Panc1 (cell line): ENCODE measurements at regions not wholly inside any gene's neighbourhood (a gene's known extent, or its start where the extent isn't known, plus 50 kb on each side); places are given as distances from the start of the nearest gene placed in this dataset.

Experiments used
- CTCF ChIP-seq: fragments of 450-650 bp; IDR thresholded peaks from 2 replicates; pipeline ENCODE4 v1.5.1; 2017; ENCODE audit warnings: mild to moderate bottlenecking
- POLR2AphosphoS5 ChIP-seq: IDR thresholded peaks from 2 replicates; pipeline ENCODE4 v1.6.1; 2012; ENCODE audit warnings: mild to moderate bottlenecking, low read depth, low read length, moderate library complexity
- REST ChIP-seq, 2 experiments: IDR thresholded peaks; 2 replicates each; pipeline ENCODE4 v1.6.1; 2011 to 2012; ENCODE audit warnings: low read depth in 2 of 2, control low read depth in 1 of 2, low read length in 1 of 2, mild to moderate bottlenecking in 1 of 2, moderate library complexity in 1 of 2; ENCODE audit not compliant: insufficient read depth in 1 of 2

- TF ChIP-seq REST (IDR thresholded peaks at IDR 0.05; ENCODE audit: insufficient read depth in 1 of 2, low read depth in 2 of 2, low read length in 1 of 2): no peak
- no peak for TF ChIP-seq CTCF
- TF ChIP-seq POLR2AphosphoS5: no peak
Measured at GRCh38 chr20:51142448-51142847, 119.5 kb upstream of the KCNG1 start.
